ENCODE measurements at regions not wholly inside any gene's neighbourhood (a gene's known extent, or its start where the extent isn't known, plus 50 kb on each side); places are given as distances from the start of the nearest gene placed in this dataset.

- no peak for DNase-seq
These were observed 1378.1 kb upstream of the PRMT6 start for GRCh38 chr1:105678334-105678733.

GRCh38 chr1:105684714-105685113, 1371.8 kb upstream of the PRMT6 start:
- DNase-seq = no peak

GRCh38 chr1:105686026-105686425, 1370.4 kb upstream of the PRMT6 start:
- no peak for DNase-seq

GRCh38 chr1:105686874-105687690, 1369.4 kb upstream of the PRMT6 start:
- DNase-seq = no peak

DNA sequence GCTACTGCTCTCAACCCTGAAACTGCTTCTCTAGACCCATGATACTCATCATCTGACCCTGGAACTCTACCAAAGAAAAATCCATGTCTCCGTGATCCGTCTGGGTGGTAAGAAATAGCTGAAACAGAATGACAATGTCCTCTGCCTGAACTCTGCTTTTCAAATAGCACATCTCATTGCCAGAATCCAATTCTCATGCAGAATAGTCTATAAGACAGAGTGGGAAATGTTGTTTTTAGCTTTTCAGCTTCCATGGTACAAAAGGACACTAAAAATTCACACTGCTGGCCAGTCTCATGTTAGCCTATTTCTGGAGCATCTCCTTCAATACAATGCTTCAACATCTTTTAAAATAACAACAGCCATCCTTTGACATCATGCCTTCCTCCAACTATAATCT, 1355.8 kb upstream of the PRMT6 start:
- no peak for DNase-seq

GRCh38 chr1:105724286-105724685, 1332.2 kb upstream of the PRMT6 start:
- no peak for DNase-seq

DNA sequence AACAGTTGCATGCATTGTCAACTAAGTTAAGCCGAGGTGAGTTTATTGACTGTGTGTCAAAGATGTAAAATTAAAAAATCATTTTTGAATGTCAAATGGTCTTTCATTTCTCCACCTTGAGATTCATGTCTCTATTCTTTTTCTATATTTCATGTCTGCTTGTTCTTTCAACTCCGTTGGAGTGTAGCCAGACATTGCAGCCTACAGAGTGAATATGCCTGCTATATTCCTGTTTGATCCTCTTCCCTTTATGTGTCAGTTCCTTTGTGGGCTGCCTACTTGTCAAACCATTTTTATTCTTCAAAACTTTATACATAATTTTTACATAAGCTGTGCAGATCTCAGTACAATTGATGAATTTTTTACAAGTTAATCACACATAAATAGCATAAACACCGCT, 1325.8 kb upstream of the PRMT6 start:
- no peak for DNase-seq

GRCh38 chr1:105736349-105736748, 1320.1 kb upstream of the PRMT6 start:
- no peak for DNase-seq

GRCh38 chr1:105779727-105780126, 1276.7 kb upstream of the PRMT6 start:
- no peak for DNase-seq

DNA sequence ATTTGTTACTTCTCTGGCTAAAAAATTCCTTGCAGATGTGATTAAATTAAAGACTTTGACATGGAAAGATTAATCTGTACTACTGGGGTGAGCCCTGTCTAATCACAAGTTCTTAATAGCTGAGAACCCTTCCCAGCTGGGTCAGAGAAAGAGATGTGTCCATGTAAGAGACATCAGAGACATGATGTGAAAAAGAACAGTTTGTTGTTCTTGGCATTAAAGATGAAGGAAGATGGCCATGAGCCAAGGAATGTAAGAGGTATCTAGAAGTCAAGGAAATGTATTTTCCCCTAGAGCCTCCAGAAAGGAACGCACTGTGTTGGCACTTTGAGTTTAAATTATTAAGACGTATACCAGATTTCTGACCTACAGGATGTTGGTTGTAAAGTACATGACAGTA, 1271.5 kb upstream of the PRMT6 start:
- DNase-seq = no peak

- peak; percentile 16 to 26 for DNase-seq
These were observed 1262.8 kb upstream of the PRMT6 start for GRCh38 chr1:105793536-105794146.

GRCh38 chr1:105795741-105796140, 1260.7 kb upstream of the PRMT6 start:
- no peak for DNase-seq

DNA sequence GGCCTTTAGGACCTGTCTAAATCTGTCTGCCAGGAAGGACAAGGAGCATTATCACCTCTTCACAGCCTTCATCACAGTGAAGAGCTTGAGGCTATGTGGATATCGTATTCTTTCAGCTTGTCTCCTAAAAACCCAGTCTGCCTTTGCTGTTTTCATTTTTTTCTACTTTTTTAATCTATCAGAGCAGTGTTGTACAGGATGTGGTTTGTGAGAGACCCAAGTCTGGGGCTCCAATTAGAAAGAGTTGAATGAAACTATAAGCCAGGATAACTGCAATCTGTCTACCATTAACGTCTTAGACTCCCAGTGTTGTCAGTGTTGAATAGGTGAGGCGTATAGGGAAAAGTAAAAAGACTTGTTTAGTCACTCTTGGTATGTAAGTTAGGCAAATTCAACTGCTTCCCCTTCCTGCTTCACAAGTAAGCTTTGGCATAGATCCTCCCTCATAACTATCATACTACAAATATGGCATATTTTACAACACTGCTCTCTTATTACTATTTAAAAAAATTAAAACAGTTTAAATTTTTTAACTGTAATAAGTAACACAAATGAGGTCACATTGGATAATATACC, 1225.8 kb upstream of the PRMT6 start:
- no peak for DNase-seq

DNA sequence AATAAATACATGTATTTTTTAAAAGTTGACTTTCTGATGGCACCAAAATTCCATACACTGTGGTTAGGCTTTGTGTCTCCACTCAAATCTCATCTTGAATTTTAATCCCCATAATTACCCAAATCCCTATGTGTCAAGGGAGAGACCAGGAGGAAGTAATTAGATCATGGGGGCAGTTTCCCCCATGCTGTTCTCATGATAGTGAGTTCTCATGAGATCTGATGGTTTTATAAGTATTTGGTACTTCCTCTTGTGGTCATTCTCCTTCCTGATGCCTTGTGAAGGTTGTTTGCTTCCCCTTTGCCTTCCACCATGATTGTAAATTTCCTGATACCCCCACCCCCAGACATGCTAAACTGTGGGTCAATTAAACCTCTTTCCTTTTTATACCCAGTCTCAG, 1218.4 kb upstream of the PRMT6 start:
- no peak for DNase-seq

DNA sequence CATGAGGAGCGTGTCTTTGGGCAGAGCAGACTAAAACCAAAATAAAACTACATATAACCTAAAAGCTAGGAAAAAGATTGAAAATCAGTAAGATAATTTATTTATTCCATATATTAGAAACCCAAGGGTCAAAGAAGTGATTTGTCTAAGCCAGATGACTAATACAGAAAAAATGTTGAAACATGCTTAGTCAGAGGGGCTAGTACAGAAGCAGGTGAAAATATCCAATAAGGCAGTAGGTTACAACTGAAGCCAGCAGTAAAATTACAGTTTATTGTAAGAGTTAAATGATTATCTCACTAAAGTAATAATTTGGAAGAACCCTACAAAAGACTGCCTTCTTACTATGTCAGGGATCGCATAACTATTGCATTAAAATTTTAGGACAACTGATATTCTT, 1190.9 kb upstream of the PRMT6 start:
- no peak for DNase-seq

DNA sequence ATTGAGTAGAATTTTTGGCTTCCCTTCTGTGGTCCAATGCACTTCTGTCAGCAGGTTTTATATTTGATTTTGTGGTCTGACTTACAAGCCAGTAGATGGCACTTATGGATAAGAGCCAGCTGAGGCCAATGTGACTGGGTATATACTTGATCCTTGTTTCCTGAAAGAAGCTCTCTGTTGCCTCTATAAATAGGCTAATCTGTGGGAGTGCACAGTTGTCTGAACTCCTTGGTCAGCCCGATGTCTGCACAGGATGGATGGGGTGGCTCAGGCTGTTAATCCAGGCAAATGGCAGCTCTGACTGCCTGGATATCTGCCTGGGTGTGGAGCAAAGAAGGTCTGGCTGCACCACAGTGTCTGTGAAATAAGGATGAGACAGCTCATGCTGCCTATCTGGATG, 1183.7 kb upstream of the PRMT6 start:
- DNase-seq = no peak

- DNase-seq = no peak
These were observed 1181.9 kb upstream of the PRMT6 start for GRCh38 chr1:105874621-105875020.

GRCh38 chr1:105886309-105886708, 1170.2 kb upstream of the PRMT6 start:
- no peak for DNase-seq

- no peak for DNase-seq
These were observed 1165.2 kb upstream of the PRMT6 start for GRCh38 chr1:105891308-105891707.

GRCh38 chr1:105894006-105894405, 1162.5 kb upstream of the PRMT6 start:
- no peak for DNase-seq

DNA sequence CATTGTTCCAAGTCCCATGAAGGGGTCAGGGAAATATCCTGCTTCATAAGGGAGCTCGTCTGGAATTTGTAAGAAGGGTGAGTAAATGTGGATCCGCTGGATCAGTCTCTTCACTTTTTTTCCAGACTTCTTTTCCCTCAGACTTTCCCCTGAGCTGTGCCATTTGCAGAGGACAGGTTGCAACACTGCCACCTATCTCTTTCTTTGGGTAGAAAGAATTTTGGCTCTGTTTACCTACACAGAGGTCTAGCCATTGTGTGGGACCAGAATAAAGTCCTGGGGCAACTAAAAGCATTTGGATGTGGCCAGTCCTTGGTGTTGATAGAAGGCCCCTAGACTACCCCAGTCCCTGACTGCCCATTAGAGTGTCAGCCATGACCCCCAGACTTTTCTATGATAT, 1146.7 kb upstream of the PRMT6 start:
- DNase-seq = no peak

- DNase-seq = no peak
These were observed 1142.1 kb upstream of the PRMT6 start for GRCh38 chr1:105914403-105914802.

- no peak for DNase-seq
These were observed 1121.7 kb upstream of the PRMT6 start for GRCh38 chr1:105934806-105935205.

GRCh38 chr1:105964879-105965278, 1091.6 kb upstream of the PRMT6 start:
- no peak for DNase-seq
